ENCODE measurements at regions not wholly inside any gene's neighbourhood (a gene's known extent, or its start where the extent isn't known, plus 50 kb on each side); places are given as distances from the start of the nearest gene placed in this dataset.

GRCh38 chr13:51027644-51028043, 83.4 kb downstream of the C13orf42 start:
- no peak for DNase-seq (ENCODE audit: low spot score)

DNA sequence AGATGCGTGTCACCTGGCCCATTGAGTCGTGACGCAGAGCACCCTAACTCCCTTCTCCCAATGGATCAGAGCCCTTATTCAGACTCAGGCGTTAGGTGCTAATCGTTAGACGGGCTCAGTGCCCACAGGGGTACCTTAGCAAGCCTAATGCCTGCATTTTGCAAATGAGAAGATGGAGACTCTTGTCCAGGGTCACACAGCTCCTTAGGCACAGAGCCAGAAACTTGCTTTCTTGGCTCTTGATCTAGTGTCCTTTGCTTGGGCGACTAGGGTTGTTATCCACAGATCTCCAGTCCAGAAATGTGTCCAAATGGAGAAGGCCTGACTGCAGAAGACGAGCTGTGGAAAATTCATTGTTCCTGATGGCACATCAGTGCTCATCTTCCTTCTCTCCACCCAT, 85.1 kb downstream of the C13orf42 start:
- no peak for DNase-seq (ENCODE audit: low spot score)

DNA sequence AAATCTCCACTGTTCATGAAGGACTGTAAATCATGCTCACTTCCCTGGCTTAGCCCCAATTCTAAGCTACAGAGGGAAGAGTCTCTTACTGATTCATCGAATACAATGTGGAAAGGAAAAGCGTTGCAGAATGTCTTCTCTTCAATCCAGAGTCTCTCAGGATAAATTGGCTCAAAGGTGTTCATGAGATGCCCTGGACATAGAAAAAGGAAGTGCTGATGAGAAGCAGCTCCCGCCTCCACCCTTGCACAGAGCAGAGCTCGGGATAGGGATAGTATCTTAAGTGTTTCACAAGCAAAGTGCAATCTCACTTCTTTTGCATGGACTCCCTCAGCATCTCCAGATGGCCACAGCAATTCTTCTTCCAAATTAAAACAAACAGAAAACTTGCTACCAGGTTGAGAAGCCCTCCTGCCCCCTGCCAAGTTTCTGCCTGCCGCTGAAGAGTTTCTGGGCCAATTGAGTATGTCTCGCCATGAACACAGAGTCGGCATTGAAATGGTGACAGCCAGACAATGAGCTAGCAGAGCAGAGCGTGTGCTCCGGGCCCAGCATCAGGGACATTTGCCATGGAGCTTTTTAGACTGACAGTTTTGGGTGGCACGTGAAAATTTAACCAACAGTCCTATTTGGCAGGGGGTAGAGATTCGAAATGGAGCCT, 85.7 kb downstream of the C13orf42 start:
- no peak for DNase-seq (ENCODE audit: low spot score)

DNA sequence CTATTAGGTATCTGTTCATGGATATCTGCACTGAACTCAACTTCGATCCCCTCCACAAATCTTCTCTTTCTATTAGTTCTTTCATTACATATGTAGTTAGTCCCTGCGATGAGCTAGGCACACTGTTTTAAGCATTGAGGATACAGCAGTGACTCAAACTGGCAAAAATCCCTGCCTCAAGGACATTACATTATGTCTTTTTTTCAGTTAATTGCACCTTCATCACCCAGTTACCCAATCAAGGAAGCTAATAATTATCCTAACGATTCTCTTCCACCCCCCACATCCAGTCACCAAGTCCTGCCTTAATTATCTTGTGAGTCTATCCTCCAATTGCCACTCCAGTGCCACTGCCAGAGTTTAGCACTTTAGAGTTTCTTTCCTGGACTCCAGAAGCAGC, 89.3 kb downstream of the C13orf42 start:
- no peak for DNase-seq (ENCODE audit: low spot score)

GRCh38 chr13:51020600-51020999, 90.5 kb downstream of the C13orf42 start:
- no peak for DNase-seq (ENCODE audit: low spot score)

GRCh38 chr13:51019026-51019425, 92.0 kb downstream of the C13orf42 start:
- DNase-seq (ENCODE audit: low spot score) = no peak

DNA sequence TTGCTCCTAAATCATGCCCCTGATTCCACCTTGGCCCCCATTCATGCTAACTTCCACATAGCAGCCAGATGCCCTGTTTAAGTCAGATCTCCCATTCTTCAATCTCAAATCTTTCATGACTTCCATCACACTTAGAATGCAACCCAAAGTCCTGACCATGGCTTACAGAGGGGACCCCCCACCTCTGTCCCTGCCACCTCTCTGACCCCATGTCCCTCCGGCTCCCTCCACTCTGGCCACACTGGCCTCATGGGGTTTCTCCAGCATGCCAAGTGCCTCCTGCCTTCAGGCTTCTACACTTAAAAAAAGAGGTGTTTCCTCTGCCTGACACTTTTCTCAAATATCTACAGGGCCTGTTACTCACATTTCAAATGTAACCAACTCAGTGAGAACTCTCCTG, 93.6 kb downstream of the C13orf42 start:
- DNase-seq (ENCODE audit: low spot score) = no peak

DNA sequence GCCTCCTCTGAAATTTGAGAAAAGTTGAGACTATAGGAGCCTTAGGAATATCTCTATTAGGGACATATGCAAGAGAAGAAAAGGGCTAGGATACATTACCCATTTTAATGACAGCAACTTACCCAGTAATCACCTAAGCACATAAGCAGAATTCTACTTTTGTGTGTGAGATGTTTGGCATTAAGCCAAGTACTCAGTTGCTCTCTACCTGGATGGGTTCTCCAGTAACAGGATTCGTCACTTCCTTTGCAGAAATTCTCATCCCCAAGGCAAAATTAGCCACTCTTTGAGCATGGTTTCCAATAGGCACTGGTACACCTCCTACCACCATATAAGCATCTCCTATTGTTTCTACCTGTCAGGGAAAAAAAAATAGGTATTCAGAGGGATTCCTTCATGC, 95.1 kb downstream of the C13orf42 start:
- DNase-seq (ENCODE audit: low spot score) = no peak

DNA sequence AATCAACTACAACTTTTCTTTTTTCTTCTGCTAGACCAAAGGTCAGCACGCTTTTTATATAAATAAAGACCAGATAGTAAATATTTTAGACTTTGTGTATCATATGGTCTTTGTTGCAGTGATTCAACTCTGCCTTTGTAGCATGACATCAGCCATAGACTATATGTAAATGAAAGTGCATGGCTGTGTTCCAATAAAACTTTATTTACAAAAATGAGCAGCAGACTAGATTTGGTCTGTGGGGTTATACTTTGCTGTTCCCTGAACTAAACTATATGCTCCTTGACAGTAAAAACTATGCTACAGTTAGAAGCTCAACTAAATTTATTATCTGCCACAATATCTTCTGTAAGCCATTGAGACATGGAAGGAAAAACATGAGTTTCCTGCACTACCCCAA, 100.0 kb downstream of the RNASEH2B start:
- peak; percentile 31 for DNase-seq (ENCODE audit: low spot score)

DNA sequence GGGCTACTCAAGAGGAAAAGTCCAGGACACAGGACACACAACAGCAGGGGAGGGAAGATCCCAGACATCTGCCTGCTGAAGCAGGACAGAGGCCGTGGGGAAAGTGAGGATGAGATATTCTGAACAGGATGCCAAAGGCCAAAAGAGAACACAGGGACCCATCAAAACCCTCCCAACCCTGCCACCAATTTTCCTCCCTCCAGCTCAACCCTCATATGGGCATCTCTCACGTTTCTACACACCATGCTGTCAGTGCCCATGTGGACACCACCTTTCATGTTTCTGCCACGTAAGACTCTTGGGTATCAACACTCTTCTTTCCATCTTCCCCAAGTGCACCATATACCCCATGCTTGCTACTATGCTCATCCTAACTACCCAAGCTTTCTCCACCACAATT, 97.6 kb downstream of the RNASEH2B start:
- no peak for DNase-seq (ENCODE audit: low spot score)

DNA sequence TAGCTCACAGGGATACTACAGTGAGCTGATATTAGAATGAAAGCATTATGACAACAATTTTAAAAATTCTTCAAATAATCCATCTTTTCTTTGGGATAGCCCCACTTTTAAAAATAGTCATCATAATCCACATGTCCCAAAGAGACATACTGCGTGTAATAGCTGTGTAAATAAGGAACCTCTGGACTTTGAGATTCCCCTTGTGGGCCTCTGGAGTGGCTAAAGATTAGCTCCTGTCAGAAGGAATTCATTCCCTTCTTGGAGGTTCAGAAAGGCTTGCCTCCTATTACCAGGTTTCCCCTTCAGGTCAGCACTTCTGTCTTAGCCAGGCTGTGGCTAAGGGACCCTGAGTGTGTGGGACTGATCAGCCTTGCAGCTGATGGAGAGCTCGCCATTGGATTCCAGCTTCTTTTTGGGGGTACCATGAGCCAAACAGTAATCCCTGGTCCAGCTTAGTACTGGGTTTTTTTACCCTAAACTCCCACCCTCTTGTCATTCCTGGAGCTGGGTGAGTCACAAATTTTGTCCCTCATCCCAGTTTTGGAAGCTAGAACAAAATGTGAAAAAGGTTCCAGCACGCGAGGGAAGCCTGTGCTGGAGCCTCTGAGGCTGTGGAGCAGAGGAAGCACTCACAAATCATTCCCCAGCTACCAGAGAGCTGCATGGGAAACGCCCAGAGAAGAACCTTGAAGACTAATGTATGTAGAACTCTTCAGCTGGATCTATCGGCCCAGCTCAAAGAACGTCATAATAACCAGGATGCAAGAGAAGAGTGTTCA, 96.7 kb downstream of the RNASEH2B start:
- DNase-seq (ENCODE audit: low spot score) = no peak
